Trophoblast cell (in vitro differentiated cells and primary cell): ENCODE measurements at regions not wholly inside any gene's neighbourhood (a gene's known extent, or its start where the extent isn't known, plus 50 kb on each side); places are given as distances from the start of the nearest gene placed in this dataset.

ENCODE experiments used
- DNase-seq, 2 donors: peaks; one replicate each; pipeline ENCODE4 v3.0.0-alpha.2; 2016
- H2AFZ ChIP-seq: 2 replicates; pipeline ENCODE4 v1.6.1; 2013; ENCODE audit warnings: low read length, moderate library complexity, mild to moderate bottlenecking; ENCODE audit not compliant: insufficient read depth, poor library complexity
- H2AK5ac ChIP-seq: 2 replicates; pipeline ENCODE4 v1.6.1; 2013; ENCODE audit warnings: mild to moderate bottlenecking, low read length
- H2BK120ac ChIP-seq: 2 replicates; pipeline ENCODE4 v1.6.1; 2013; ENCODE audit warnings: low read length, mild to moderate bottlenecking, moderate library complexity; ENCODE audit not compliant: insufficient read depth, poor library complexity
- H2BK12ac ChIP-seq: 2 replicates; pipeline ENCODE4 v1.6.1; 2013; ENCODE audit warnings: mild to moderate bottlenecking, low read length, moderate library complexity
- H2BK5ac ChIP-seq: 2 replicates; pipeline ENCODE4 v1.6.1; 2013; ENCODE audit warnings: low read length, low read depth, moderate library complexity, mild to moderate bottlenecking; ENCODE audit not compliant: poor library complexity
- H3K14ac ChIP-seq: 2 replicates; pipeline ENCODE4 v1.6.1; 2013; ENCODE audit warnings: mild to moderate bottlenecking, low read length
- H3K18ac ChIP-seq: 2 replicates; pipeline ENCODE4 v1.6.1; 2013; ENCODE audit warnings: mild to moderate bottlenecking, low read length
- H3K23ac ChIP-seq: 2 replicates; pipeline ENCODE4 v1.6.1; 2013; ENCODE audit warnings: low read length
- H3K27ac ChIP-seq: 2 replicates; pipeline ENCODE4 v1.5.1; 2013; ENCODE audit warnings: low read depth, mild to moderate bottlenecking, inconsistent platforms, low read length, moderate library complexity
- H3K27me3 ChIP-seq: 2 replicates; pipeline ENCODE4 v1.6.1; 2013; ENCODE audit warnings: inconsistent platforms, mild to moderate bottlenecking, low read length, moderate library complexity; ENCODE audit not compliant: insufficient read depth
- H3K36me3 ChIP-seq, 2 experiments: 1 replicate in 1 of 2; 2 replicates in 1 of 2; pipeline ENCODE4 v1.6.1; 2013; ENCODE audit warnings: low read length in 2 of 2, mild to moderate bottlenecking in 2 of 2, moderate library complexity in 1 of 2; ENCODE audit not compliant: insufficient read depth in 2 of 2, control insufficient read depth in 1 of 2
- H3K4ac ChIP-seq: 2 replicates; pipeline ENCODE4 v1.6.1; 2013; ENCODE audit warnings: low read depth, mild to moderate bottlenecking, low read length, moderate library complexity
- H3K4me1 ChIP-seq, 2 experiments: 1 replicate in 1 of 2; 2 replicates in 1 of 2; pipeline ENCODE4 v1.6.1; 2013; ENCODE audit warnings: low read length in 2 of 2, mild to moderate bottlenecking in 2 of 2, moderate library complexity in 1 of 2; ENCODE audit not compliant: insufficient read depth in 2 of 2, control insufficient read depth in 1 of 2
- H3K4me2 ChIP-seq: 2 replicates; pipeline ENCODE4 v1.6.1; 2013; ENCODE audit warnings: inconsistent platforms, mild to moderate bottlenecking, low read length, moderate library complexity
- H3K4me3 ChIP-seq: 2 replicates; pipeline ENCODE4 v1.5.1; 2013; ENCODE audit warnings: mild to moderate bottlenecking, low read depth, low read length, inconsistent platforms
- H3K79me1 ChIP-seq: one replicate; pipeline ENCODE4 v1.6.1; 2013; ENCODE audit warnings: low read length
- H3K79me2 ChIP-seq: 2 replicates; pipeline ENCODE4 v1.6.1; 2013; ENCODE audit warnings: low read length, mild to moderate bottlenecking; ENCODE audit not compliant: control insufficient read depth, insufficient read depth, poor library complexity
- H3K9ac ChIP-seq: 2 replicates; pipeline ENCODE4 v1.6.1; 2013; ENCODE audit warnings: mild to moderate bottlenecking, low read length
- H3K9me3 ChIP-seq: 2 replicates; pipeline ENCODE4 v1.6.1; 2013; ENCODE audit warnings: low read depth, mild to moderate bottlenecking, control low read depth, inconsistent platforms, low read length; ENCODE audit not compliant: insufficient read depth
- H4K12ac ChIP-seq: 2 replicates; pipeline ENCODE4 v1.6.1; 2013; ENCODE audit warnings: low read depth, mild to moderate bottlenecking, low read length, moderate library complexity
- H4K8ac ChIP-seq: 2 replicates; pipeline ENCODE4 v1.6.1; 2013; ENCODE audit warnings: low read depth, mild to moderate bottlenecking, low read length, moderate library complexity
- H4K91ac ChIP-seq: one replicate; pipeline ENCODE4 v1.6.1; 2013; ENCODE audit warnings: low read depth, mild to moderate bottlenecking, low read length, moderate library complexity
- WGBS: extraction: QIAGEN DNeasy Blood & Tissue Kit; methylation state at CpG from one replicate; pipeline ENCODE4 v1.1.7; 2013; ENCODE audit warnings: missing lambda C conversion rate; ENCODE audit not compliant: insufficient read length, insufficient coverage; ENCODE audit errors: extremely low coverage; 5-methylcytosine and 5-hydroxymethylcytosine counted together

GRCh38 chr4:33188733-33189132 is 2468.6 kb downstream of the PCDH7 start:
- Histone ChIP-seq H3K14ac (no peak overlapping the region), H2AFZ (no peak overlapping the region), H2BK12ac (no peak overlapping the region), H3K27ac (no peak overlapping the region), H4K8ac (no peak overlapping the region), H2BK120ac (no peak overlapping the region), H3K4ac (no peak overlapping the region), H3K4me2 (no peak overlapping the region), H3K4me1 (no peaks in the 10 kb centered on the region), H2BK5ac (no peak overlapping the region), H4K12ac (no peak overlapping the region), H3K79me1 (no peaks in the 10 kb centered on the region), H3K18ac (no peak overlapping the region), H2AK5ac (no peak overlapping the region), H3K9ac (no peak overlapping the region), H3K36me3 (no peaks in the 10 kb centered on the region), H3K9me3 (peaks cover 5% of the 10 kb centered on the region), H3K79me2 (no peaks in the 10 kb centered on the region), H3K4me3 (no peak overlapping the region), H4K91ac (no peak overlapping the region), H3K27me3 (no peaks in the 10 kb centered on the region), H3K23ac (no peak overlapping the region)
- no CpG with 5 or more reads among the region's 6 CpGs for WGBS
- DNase-seq, result no peak

GRCh38 chr4:33189169-33189568 is 2469.0 kb downstream of the PCDH7 start:
- no CpG with 5 or more reads among the region's 1 CpG for WGBS
- no peak overlapping the region for H2BK5ac ChIP-seq
- no peak overlapping the region for H3K27ac ChIP-seq
- H3K79me2 ChIP-seq, result no peaks in the 10 kb centered on the region
- no peak overlapping the region for H3K9ac ChIP-seq
- H2BK120ac ChIP-seq, result no peak overlapping the region
- peaks cover 5% of the 10 kb centered on the region for H3K9me3 ChIP-seq
- no peak overlapping the region for H4K91ac ChIP-seq
- no peak overlapping the region for H2BK12ac ChIP-seq
- H3K23ac ChIP-seq, result no peak overlapping the region
- H4K12ac ChIP-seq, result no peak overlapping the region
- H2AFZ ChIP-seq, result no peak overlapping the region
- H3K36me3 ChIP-seq, result no peaks in the 10 kb centered on the region
- H3K4me2 ChIP-seq, result no peak overlapping the region
- no peaks in the 10 kb centered on the region for H3K4me1 ChIP-seq
- no peak overlapping the region for H3K4ac ChIP-seq
- no peak overlapping the region for H2AK5ac ChIP-seq
- H3K18ac ChIP-seq, result no peak overlapping the region
- H3K14ac ChIP-seq, result no peak overlapping the region
- H3K27me3 ChIP-seq, result no peaks in the 10 kb centered on the region
- no peaks in the 10 kb centered on the region for H3K79me1 ChIP-seq
- no peak for DNase-seq
- H3K4me3 ChIP-seq, result no peak overlapping the region
- no peak overlapping the region for H4K8ac ChIP-seq

- Histone ChIP-seq H2BK12ac (no peak overlapping the region), H3K14ac (no peak overlapping the region), H3K36me3 (no peaks in the 10 kb centered on the region), H3K4ac (no peak overlapping the region), H3K18ac (no peak overlapping the region), H3K23ac (no peak overlapping the region), H2AFZ (no peak overlapping the region), H4K8ac (no peak overlapping the region), H3K4me3 (no peak overlapping the region), H3K79me1 (no peaks in the 10 kb centered on the region), H3K4me1 (no peaks in the 10 kb centered on the region), H3K79me2 (no peaks in the 10 kb centered on the region), H4K91ac (no peak overlapping the region), H3K27ac (no peak overlapping the region), H3K9ac (no peak overlapping the region), H2BK120ac (no peak overlapping the region), H3K9me3 (peaks cover 2% of the 10 kb centered on the region), H2BK5ac (no peak overlapping the region), H3K27me3 (no peaks in the 10 kb centered on the region), H4K12ac (no peak overlapping the region), H3K4me2 (no peak overlapping the region), H2AK5ac (no peak overlapping the region)
- WGBS, result no CpG with 5 or more reads among the region's 2 CpGs
- no peak for DNase-seq
Observed at GRCh38 chr4:33193109-33193508, 2472.9 kb downstream of the PCDH7 start.

- Histone ChIP-seq H2BK12ac (no peak overlapping the region), H3K36me3 (no peaks in the 10 kb centered on the region), H3K4me3 (no peak overlapping the region), H2AFZ (no peak overlapping the region), H3K79me2 (no peaks in the 10 kb centered on the region), H3K18ac (no peak overlapping the region), H4K8ac (no peak overlapping the region), H4K91ac (no peak overlapping the region), H3K4me1 (no peaks in the 10 kb centered on the region), H3K4me2 (no peak overlapping the region), H3K9me3 (no peaks in the 10 kb centered on the region), H3K23ac (no peak overlapping the region), H3K9ac (no peak overlapping the region), H3K27ac (no peak overlapping the region), H2BK5ac (no peak overlapping the region), H4K12ac (no peak overlapping the region), H2BK120ac (no peak overlapping the region), H3K27me3 (no peaks in the 10 kb centered on the region), H3K14ac (no peak overlapping the region), H2AK5ac (no peak overlapping the region), H3K4ac (no peak overlapping the region), H3K79me1 (no peaks in the 10 kb centered on the region)
- DNase-seq, result no peak
Observed at GRCh38 chr4:33200377-33200776, 2480.2 kb downstream of the PCDH7 start.
